HepG2 (cell line): ENCODE measurements at regions not wholly inside any gene's neighbourhood (a gene's known extent, or its start where the extent isn't known, plus 50 kb on each side); places are given as distances from the start of the nearest gene placed in this dataset.
A peak's percentile ranks its signal among the peaks of the same experiment; 100 is the strongest.

Experiments
- ATAC-seq: fragments of 200-7000 bp; cut with Tn5 transposase; 3 replicates; pipeline ENCODE4 v1.9.1; 2020; ENCODE audit warnings: mild to moderate bottlenecking, moderate library complexity
- BruUV-seq: library from RNA; stranded (reverse); fragments of 400-500 nt; replicated peaks from 2 replicates; lab custom pipeline; 2021; lab: Mats Ljungman, UMichigan
- CTCF ChIA-PET: fragments of 300-600 bp; formaldehyde crosslinking; extraction: SDS; loops from one replicate; lab custom pipeline; 2021; ENCODE audit warnings: low total read pairs, inconsistent platforms, low intra/inter-chr PET ratio; lab: Yijun Ruan, JAX
- POLR2A ChIA-PET: fragments of 350-600 bp; sonication (Branson Sonifier 250); formaldehyde crosslinking; loops from one replicate; lab custom pipeline; 2020; ENCODE audit warnings: antibody characterized with exemption, inconsistent platforms; lab: Yijun Ruan, JAX
- DNase-seq: peaks from one replicate; pipeline ENCODE4 v3.0.0-alpha.2; 2015; ENCODE audit warnings: low spot score
- FAIRE-seq: peaks from 3 replicates; lab custom pipeline; 2011; peaks lifted over from hg19 to GRCh38; lab: Jason Lieb, UNC
- H2AFZ ChIP-seq: one replicate; pipeline ENCODE4 v1.6.1; 2011; ENCODE audit warnings: low read length, inconsistent platforms
- H3K27ac ChIP-seq: fragments of 300-600 bp; 3 replicates; pipeline ENCODE4 v1.8.0; 2011; ENCODE audit warnings: mixed run types, mild to moderate bottlenecking, mixed read lengths, low read length, inconsistent platforms; ENCODE audit not compliant: insufficient read depth; ENCODE audit errors: extremely low read length
- H3K27me3 ChIP-seq, 2 experiments: fragments of 200-600 bp in 1 of 2; 2 replicates in 1 of 2; 3 replicates in 1 of 2; pipeline versions ENCODE4 v1.6.0 to v1.8.0; 2011; ENCODE audit warnings: low read length in 2 of 2, mild to moderate bottlenecking in 2 of 2, moderate library complexity in 2 of 2, inconsistent platforms in 1 of 2; ENCODE audit not compliant: insufficient read depth in 2 of 2, control insufficient read depth in 1 of 2
- H3K36me3 ChIP-seq, 2 experiments: fragments of 200-600 bp in 1 of 2; replicated peaks in 1 of 2; 2 replicates in 1 of 2; 3 replicates in 1 of 2; pipeline versions ENCODE4 v1.5.1 to v1.8.0; 2011; ENCODE audit warnings: low read length in 2 of 2, inconsistent platforms in 1 of 2; ENCODE audit not compliant: insufficient read depth in 2 of 2, control insufficient read depth in 1 of 2
- H3K4me1 ChIP-seq: 2 replicates; pipeline ENCODE4 v1.5.1; 2012; ENCODE audit warnings: low read length, inconsistent platforms; ENCODE audit not compliant: insufficient read depth
- H3K4me2 ChIP-seq: 2 replicates; pipeline ENCODE4 v1.6.0; 2011; ENCODE audit warnings: low read depth, low read length, inconsistent platforms
- H3K4me3 ChIP-seq, 3 experiments: fragments of 200-600 bp in 1 of 3; sonication (generic), shearing (Covaris generic) in 1 of 3; replicated peaks in 1 of 3; 2 replicates each; pipeline ENCODE4 v1.5.1; 2011 to 2016; ENCODE audit warnings: low read length in 3 of 3, inconsistent platforms in 2 of 3, low read depth in 2 of 3, mild to moderate bottlenecking in 2 of 3, control low read depth in 1 of 3, mixed read lengths in 1 of 3; ENCODE audit not compliant: insufficient read depth in 1 of 3
- H3K79me2 ChIP-seq: one replicate; pipeline ENCODE4 v1.6.1; 2011; ENCODE audit warnings: low read length, inconsistent platforms; ENCODE audit not compliant: insufficient read depth
- H3K9ac ChIP-seq: 2 replicates; pipeline ENCODE4 v1.6.0; 2011; ENCODE audit warnings: mild to moderate bottlenecking, low read depth, low read length, inconsistent platforms; ENCODE audit not compliant: insufficient read depth
- H3K9me3 ChIP-seq: 2 replicates; pipeline ENCODE4 v1.5.1; 2012; ENCODE audit warnings: mild to moderate bottlenecking, low read length
- H4K20me1 ChIP-seq: 2 replicates; pipeline ENCODE4 v1.6.0; 2011; ENCODE audit warnings: inconsistent platforms, mild to moderate bottlenecking, low read length, moderate library complexity; ENCODE audit not compliant: insufficient read depth
- FOXP1 ChIP-seq, 2 experiments: fragments of 450-650 bp in 1 of 2; IDR thresholded peaks; 2 replicates each; pipeline ENCODE4 v1.6.1; 2017 to 2018; ENCODE audit warnings: antibody characterized with exemption in 1 of 2
- KDM3A ChIP-seq: IDR thresholded peaks from 2 replicates; pipeline ENCODE4 v1.6.1; 2018; ENCODE audit warnings: low read depth, missing compliant biosample characterization
- MAFF ChIP-seq: IDR thresholded peaks from 2 replicates; pipeline ENCODE4 v1.6.1; 2011; ENCODE audit warnings: low read depth, low read length, improper control_type of control experiment
- MAFK ChIP-seq, 2 experiments: IDR thresholded peaks in 1 of 2; conservative IDR thresholded peaks in 1 of 2; 2 replicates each; pipeline ENCODE4 v1.6.1; 2011; ENCODE audit warnings: improper control_type of control experiment in 2 of 2, low read length in 2 of 2
- SIN3A ChIP-seq: IDR thresholded peaks from 2 replicates; pipeline ENCODE4 v1.6.1; 2011; ENCODE audit warnings: low read depth, mild to moderate bottlenecking, control low read depth, low read length, borderline replicate concordance
- SKIL ChIP-seq: sonication (generic); formaldehyde crosslinking; IDR thresholded peaks from 2 replicates; pipeline ENCODE4 v1.8.0; 2022; ENCODE audit warnings: missing genetic modification reagents, mild to moderate bottlenecking, moderate library complexity, borderline replicate concordance
- XRCC5 ChIP-seq: fragments of 200-400 bp; formaldehyde crosslinking; optimal IDR thresholded peaks from 2 replicates; pipeline ENCODE3; 2017; ENCODE audit warnings: mild to moderate bottlenecking, low read length
- ZNF10 ChIP-seq: sonication (generic); formaldehyde crosslinking; IDR thresholded peaks from 2 replicates; pipeline ENCODE4 v1.4.0; 2020; ENCODE audit warnings: mild to moderate bottlenecking, low read depth, missing genetic modification reagents, borderline replicate concordance
- ZNF362 ChIP-seq: sonication (generic); formaldehyde crosslinking; IDR thresholded peaks from 2 replicates; pipeline ENCODE4 v1.4.0; 2020; ENCODE audit warnings: missing genetic modification reagents, mild to moderate bottlenecking, borderline replicate concordance
- ZNF510 ChIP-seq: sonication (generic); formaldehyde crosslinking; IDR thresholded peaks from 2 replicates; pipeline ENCODE4 v1.4.0; 2020; ENCODE audit warnings: low read depth, mild to moderate bottlenecking, missing genetic modification reagents
- ZNF616 ChIP-seq: sonication (generic); formaldehyde crosslinking; IDR thresholded peaks from 2 replicates; pipeline ENCODE4 v1.5.0; 2020; ENCODE audit warnings: low read depth, mild to moderate bottlenecking, missing genetic modification reagents
- ZNF672 ChIP-seq: sonication (generic); formaldehyde crosslinking; IDR thresholded peaks from 2 replicates; pipeline ENCODE4 v1.8.1; 2022; ENCODE audit warnings: missing genetic modification reagents
- ZNF770 ChIP-seq: sonication (generic); formaldehyde crosslinking; IDR thresholded peaks from 2 replicates; pipeline ENCODE4 v1.5.0; 2020; ENCODE audit warnings: mild to moderate bottlenecking, missing genetic modification reagents
- ZSCAN30 ChIP-seq: sonication (generic); formaldehyde crosslinking; IDR thresholded peaks from 2 replicates; pipeline ENCODE4 v1.5.0; 2020; ENCODE audit warnings: mild to moderate bottlenecking, missing genetic modification reagents
- WGBS: methylation state at CpG from one replicate; pipeline ENCODE4 v1.1.6; 2017; ENCODE audit warnings: low lambda C conversion rate; 5-methylcytosine and 5-hydroxymethylcytosine counted together
- in situ Hi-C: cut with HindIII; loops from 2 replicates; pipeline ENCODE4 v1.10.0; 2017; ENCODE audit warnings: low pct_unique_long_range_greater_than_20kb; ENCODE audit not compliant: extremely low pct_ligation_motif_present
- intact Hi-C: fragments of 100-400 bp; cut with micrococcal nuclease; formaldehyde crosslinking; loops from one replicate; pipeline ENCODE4 v1.10.0; 2022; ENCODE audit not compliant: unreplicated experiment

GRCh38 chr7:155170331-155170730 lies 100.2 kb downstream of the HTR5A start:
- no peaks in the 10 kb centered on the region for H3K36me3 ChIP-seq
- H2AFZ ChIP-seq: no peak overlapping the region
- no peak overlapping the region for H3K4me3 ChIP-seq
- DNase-seq (no peak), ATAC-seq (no peak), FAIRE-seq (no peak)
- in situ Hi-C loops (no loop called here), intact Hi-C loops (no loop called here)
- BruUV-seq: no TSS peak
- peaks cover 2% of the 10 kb centered on the region; the same call in 1 of the 2 replicates for H4K20me1 ChIP-seq
- ChIA-PET CTCF (no interaction called here), POLR2A (no interaction called here)
- TF ChIP-seq MAFF (peak; percentile 62), ZNF672 (CRISPR knock-in tag) (no peak), MAFK (conservative IDR thresholded peaks at IDR 0.05 in 1 of 2, IDR thresholded peaks at IDR 0.05 in 1 of 2; ENCODE audit: low read length in 2 of 2) (peak; percentile 36 to 78; a peak in 3 of 4 replicates), FOXP1 (IDR thresholded peaks at IDR 0.05) (no peak), FOXP1 (CRISPR knock-in tag; IDR thresholded peaks at IDR 0.05) (no peak)
- no peaks in the 10 kb centered on the region for H3K4me1 ChIP-seq
- H3K9ac ChIP-seq: no peak overlapping the region
- H3K27ac ChIP-seq: no peak overlapping the region
- 23% methylated on average over 8 of the region's 8 CpGs for WGBS
- H3K27me3 ChIP-seq: peaks cover 3 to 47% of the 10 kb centered on the region in 2 experiments; a peak in 3 of 5 replicates
- H3K79me2 ChIP-seq: no peaks in the 10 kb centered on the region
- no peaks in the 10 kb centered on the region for H3K9me3 ChIP-seq
- H3K4me2 ChIP-seq: no peak overlapping the region

- peaks cover 2% of the 10 kb centered on the region; the same call in 1 of the 2 replicates for H4K20me1 ChIP-seq
- H3K79me2 ChIP-seq: no peaks in the 10 kb centered on the region
- DNase-seq (no peak), ATAC-seq (no peak), FAIRE-seq (no peak)
- no TSS peak for BruUV-seq
- H3K27me3 ChIP-seq: peaks cover 3 to 34% of the 10 kb centered on the region in 2 experiments; a peak in 3 of 5 replicates
- POLR2A ChIA-PET: no interaction called here
- H3K4me2 ChIP-seq: no peak overlapping the region
- CTCF ChIA-PET: no interaction called here
- no peak overlapping the region for H3K27ac ChIP-seq
- no peak overlapping the region for H3K4me3 ChIP-seq
- H2AFZ ChIP-seq: no peak overlapping the region
- intact Hi-C loops (no loop called here), in situ Hi-C loops (no loop called here)
- 39% methylated on average over 5 of the region's 5 CpGs for WGBS
- no peak overlapping the region for H3K9ac ChIP-seq
- H3K4me1 ChIP-seq: no peaks in the 10 kb centered on the region
- H3K9me3 ChIP-seq: no peaks in the 10 kb centered on the region; the same call in 1 of the 2 replicates
- H3K36me3 ChIP-seq: no peaks in the 10 kb centered on the region
- TF ChIP-seq ZNF616 (no peak), KDM3A (no peak), XRCC5 (no peak), ZNF362 (CRISPR knock-in tag) (no peak), ZSCAN30 (no peak), ZNF10 (CRISPR knock-in tag) (no peak), ZNF510 (no peak), ZNF770 (CRISPR knock-in tag) (no peak), SIN3A (no peak), SKIL (CRISPR knock-in tag) (no peak)
Observed at GRCh38 chr7:155172141-155172540, 102.0 kb downstream of the HTR5A start.
